GM23338 (cell line): ENCODE measurements at regions not wholly inside any gene's neighbourhood (a gene's known extent, or its start where the extent isn't known, plus 50 kb on each side); places are given as distances from the start of the nearest gene placed in this dataset.

Experiments used
- ATAC-seq: fragments of 200-7000 bp; cut with Tn5 transposase; 3 replicates; pipeline ENCODE4 v1.9.1; 2020
- DNase-seq: peaks from one replicate; pipeline ENCODE4 v3.0.0-alpha.2; 2015; ENCODE audit warnings: low spot score
- H2AFZ ChIP-seq: fragments of 200-600 bp; sonication (generic); 2 replicates; pipeline ENCODE4 v1.8.0; 2016; ENCODE audit warnings: antibody characterized with exemption, mild to moderate bottlenecking, moderate library complexity
- H3F3A ChIP-seq: fragments of 200-600 bp; sonication (generic); replicated peaks from 2 replicates; pipeline ENCODE4 v1.8.0; 2017; ENCODE audit warnings: antibody characterized with exemption, mixed run types, low read depth
- H3K27ac ChIP-seq: fragments of 200-600 bp; sonication (generic); 2 replicates; pipeline ENCODE4 v1.6.1; 2016; ENCODE audit warnings: low read depth
- H3K27me3 ChIP-seq: fragments of 200-600 bp; sonication (generic); 2 replicates; pipeline ENCODE4 v1.8.0; 2016; ENCODE audit warnings: mild to moderate bottlenecking, mixed run types, moderate library complexity; ENCODE audit not compliant: insufficient read depth
- H3K36me3 ChIP-seq: fragments of 200-600 bp; sonication (generic); 2 replicates; pipeline ENCODE4 v1.8.0; 2016; ENCODE audit warnings: mild to moderate bottlenecking; ENCODE audit not compliant: insufficient read depth
- H3K4me1 ChIP-seq: fragments of 200-600 bp; sonication (generic); 2 replicates; pipeline ENCODE4 v1.8.0; 2016; ENCODE audit warnings: mild to moderate bottlenecking, moderate library complexity; ENCODE audit not compliant: insufficient read depth
- H3K4me2 ChIP-seq: fragments of 200-600 bp; sonication (generic); 2 replicates; pipeline ENCODE4 v1.7.1; 2017; ENCODE audit warnings: mixed run types
- H3K4me3 ChIP-seq: fragments of 200-600 bp; sonication (generic); 2 replicates; pipeline ENCODE4 v1.6.1; 2016; ENCODE audit warnings: mixed run types
- H3K79me2 ChIP-seq: fragments of 200-600 bp; sonication (generic); replicated peaks from 2 replicates; pipeline ENCODE4 v1.8.0; 2017; ENCODE audit warnings: mild to moderate bottlenecking; ENCODE audit not compliant: insufficient read depth
- H3K9me2 ChIP-seq: fragments of 200-600 bp; sonication (generic); 2 replicates; pipeline ENCODE4 v1.8.0; 2017; ENCODE audit not compliant: insufficient read depth
- H4K20me1 ChIP-seq: fragments of 200-600 bp; sonication (generic); replicated peaks from 2 replicates; pipeline ENCODE4 v1.8.0; 2017; ENCODE audit warnings: mild to moderate bottlenecking; ENCODE audit not compliant: insufficient read depth
- H3K27ac Mint-ChIP-seq: 2 replicates; pipeline ENCODE4 v1.8.0; 2020; ENCODE audit warnings: inconsistent platforms, mild to moderate bottlenecking, moderate library complexity, mixed read lengths
- H3K27me3 Mint-ChIP-seq: 3 replicates; pipeline ENCODE4 v1.8.0; 2022; ENCODE audit warnings: low read depth, mild to moderate bottlenecking, moderate library complexity, mixed read lengths, inconsistent platforms; ENCODE audit not compliant: insufficient read depth, poor library complexity
- H3K36me3 Mint-ChIP-seq: 3 replicates; pipeline ENCODE4 v1.8.0; 2021; ENCODE audit warnings: low read depth, mild to moderate bottlenecking, inconsistent platforms, moderate library complexity, mixed read lengths
- H3K4me1 Mint-ChIP-seq: 3 replicates; pipeline ENCODE4 v1.8.0; 2020; ENCODE audit warnings: mild to moderate bottlenecking, inconsistent platforms, mixed read lengths
- H3K4me3 Mint-ChIP-seq: 3 replicates; pipeline ENCODE4 v1.8.0; 2021; ENCODE audit warnings: moderate library complexity, mild to moderate bottlenecking, inconsistent platforms, mixed read lengths
- H3K9me3 Mint-ChIP-seq: 3 replicates; pipeline ENCODE4 v1.8.0; 2020; ENCODE audit warnings: moderate library complexity, mild to moderate bottlenecking, inconsistent platforms, mixed read lengths
- CREB1 ChIP-seq: fragments of 250-450 bp; sonication (Bioruptor Pico); IDR thresholded peaks from 2 replicates; pipeline ENCODE4 v1.5.0; 2020; ENCODE audit warnings: low read depth, mild to moderate bottlenecking, moderate library complexity
- ETS1 ChIP-seq: IDR thresholded peaks from 2 replicates; pipeline ENCODE4 v1.6.1; 2016; ENCODE audit warnings: antibody characterized with exemption
- EZH2 ChIP-seq: fragments of 200-600 bp; sonication (generic); IDR thresholded peaks from one replicate; pipeline ENCODE4 v1.8.0; 2017; ENCODE audit warnings: antibody characterized with exemption, mild to moderate bottlenecking, low read depth; ENCODE audit not compliant: unreplicated experiment
- EZH2phosphoT487 ChIP-seq: fragments of 200-600 bp; sonication (generic); IDR thresholded peaks from one replicate; pipeline ENCODE4 v1.8.1; 2018; ENCODE audit warnings: antibody characterized with exemption; ENCODE audit not compliant: unreplicated experiment
- JUNB ChIP-seq: IDR thresholded peaks from one replicate; pipeline ENCODE4 v1.6.1; 2016; ENCODE audit warnings: antibody characterized with exemption; ENCODE audit not compliant: unreplicated experiment
- NANOG ChIP-seq: IDR thresholded peaks from 2 replicates; pipeline ENCODE4 v1.6.1; 2016; ENCODE audit warnings: antibody characterized with exemption, borderline replicate concordance
- POLR2AphosphoS5 ChIP-seq: IDR thresholded peaks from 2 replicates; pipeline ENCODE4 v1.6.1; 2016; ENCODE audit warnings: antibody characterized with exemption, low read depth
- STAT1 ChIP-seq: IDR thresholded peaks from one replicate; pipeline ENCODE4 v1.6.1; 2016; ENCODE audit warnings: antibody characterized with exemption; ENCODE audit not compliant: unreplicated experiment
- ZNF114 ChIP-seq: fragments of 250-450 bp; sonication (Bioruptor Pico); IDR thresholded peaks from 2 replicates; pipeline ENCODE4 v1.5.0; 2020; ENCODE audit warnings: mild to moderate bottlenecking, moderate library complexity
- ZNF331 ChIP-seq: fragments of 250-450 bp; sonication (Bioruptor Pico); IDR thresholded peaks from 2 replicates; pipeline ENCODE4 v1.5.0; 2020; ENCODE audit warnings: low read depth, mild to moderate bottlenecking, moderate library complexity
- ZNF462 ChIP-seq: fragments of 250-450 bp; sonication (Bioruptor Pico); IDR thresholded peaks from 2 replicates; pipeline ENCODE4 v1.5.0; 2020; ENCODE audit warnings: mild to moderate bottlenecking, moderate library complexity
- TF ChIP-seq, protein P1 (sequence below): IDR thresholded peaks from one replicate; pipeline ENCODE4 v1.6.1; 2018; ENCODE audit warnings: antibody characterized with exemption; ENCODE audit not compliant: unreplicated experiment

GRCh38 chr7:41890631-41891274 lies 187.9 kb upstream of the INHBA start:
- H3K27me3 ChIP-seq = no peaks in the 10 kb centered on the region
- H3K4me1 Mint-ChIP-seq = peaks cover 6% of the 10 kb centered on the region; the same call in 2 of the 3 replicates
- no peak overlapping the region for H3K27ac ChIP-seq
- peaks cover under 1% of the 10 kb centered on the region for H3K27me3 Mint-ChIP-seq
- H3K36me3 Mint-ChIP-seq = no peaks in the 10 kb centered on the region
- DNase-seq = no peak
- H3K9me2 ChIP-seq = no peaks in the 10 kb centered on the region; the same call in none of the 2 replicates
- no peaks in the 10 kb centered on the region for H3F3A ChIP-seq
- H3K27ac Mint-ChIP-seq = no peak overlapping the region
- no peaks in the 10 kb centered on the region for H3K79me2 ChIP-seq
- no peaks in the 10 kb centered on the region for H4K20me1 ChIP-seq
- no peak overlapping the region for H3K4me3 Mint-ChIP-seq
- no peak overlapping the region for H2AFZ ChIP-seq
- no peaks in the 10 kb centered on the region for H3K36me3 ChIP-seq
- H3K4me2 ChIP-seq = no peak overlapping the region
- no peak for ATAC-seq
- no peak for TF ChIP-seq ETS1
- TF ChIP-seq ZNF331 = no peak
- no peak for TF ChIP-seq EZH2phosphoT487
- no peak for TF ChIP-seq POLR2AphosphoS5
- TF ChIP-seq NANOG = no peak
- no peak for TF ChIP-seq CREB1 (CRISPR knock-in tag)
- no peak for TF ChIP-seq EZH2
- TF ChIP-seq ZNF114 = no peak
- no peak for TF ChIP-seq STAT1
- TF ChIP-seq, protein P1, sequence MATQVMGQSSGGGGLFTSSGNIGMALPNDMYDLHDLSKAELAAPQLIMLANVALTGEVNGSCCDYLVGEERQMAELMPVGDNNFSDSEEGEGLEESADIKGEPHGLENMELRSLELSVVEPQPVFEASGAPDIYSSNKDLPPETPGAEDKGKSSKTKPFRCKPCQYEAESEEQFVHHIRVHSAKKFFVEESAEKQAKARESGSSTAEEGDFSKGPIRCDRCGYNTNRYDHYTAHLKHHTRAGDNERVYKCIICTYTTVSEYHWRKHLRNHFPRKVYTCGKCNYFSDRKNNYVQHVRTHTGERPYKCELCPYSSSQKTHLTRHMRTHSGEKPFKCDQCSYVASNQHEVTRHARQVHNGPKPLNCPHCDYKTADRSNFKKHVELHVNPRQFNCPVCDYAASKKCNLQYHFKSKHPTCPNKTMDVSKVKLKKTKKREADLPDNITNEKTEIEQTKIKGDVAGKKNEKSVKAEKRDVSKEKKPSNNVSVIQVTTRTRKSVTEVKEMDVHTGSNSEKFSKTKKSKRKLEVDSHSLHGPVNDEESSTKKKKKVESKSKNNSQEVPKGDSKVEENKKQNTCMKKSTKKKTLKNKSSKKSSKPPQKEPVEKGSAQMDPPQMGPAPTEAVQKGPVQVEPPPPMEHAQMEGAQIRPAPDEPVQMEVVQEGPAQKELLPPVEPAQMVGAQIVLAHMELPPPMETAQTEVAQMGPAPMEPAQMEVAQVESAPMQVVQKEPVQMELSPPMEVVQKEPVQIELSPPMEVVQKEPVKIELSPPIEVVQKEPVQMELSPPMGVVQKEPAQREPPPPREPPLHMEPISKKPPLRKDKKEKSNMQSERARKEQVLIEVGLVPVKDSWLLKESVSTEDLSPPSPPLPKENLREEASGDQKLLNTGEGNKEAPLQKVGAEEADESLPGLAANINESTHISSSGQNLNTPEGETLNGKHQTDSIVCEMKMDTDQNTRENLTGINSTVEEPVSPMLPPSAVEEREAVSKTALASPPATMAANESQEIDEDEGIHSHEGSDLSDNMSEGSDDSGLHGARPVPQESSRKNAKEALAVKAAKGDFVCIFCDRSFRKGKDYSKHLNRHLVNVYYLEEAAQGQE = no peak
- TF ChIP-seq JUNB = no peak
- H3K4me3 ChIP-seq = no peak overlapping the region
- H3K9me3 Mint-ChIP-seq = no peaks in the 10 kb centered on the region
- H3K4me1 ChIP-seq = no peaks in the 10 kb centered on the region

DNA sequence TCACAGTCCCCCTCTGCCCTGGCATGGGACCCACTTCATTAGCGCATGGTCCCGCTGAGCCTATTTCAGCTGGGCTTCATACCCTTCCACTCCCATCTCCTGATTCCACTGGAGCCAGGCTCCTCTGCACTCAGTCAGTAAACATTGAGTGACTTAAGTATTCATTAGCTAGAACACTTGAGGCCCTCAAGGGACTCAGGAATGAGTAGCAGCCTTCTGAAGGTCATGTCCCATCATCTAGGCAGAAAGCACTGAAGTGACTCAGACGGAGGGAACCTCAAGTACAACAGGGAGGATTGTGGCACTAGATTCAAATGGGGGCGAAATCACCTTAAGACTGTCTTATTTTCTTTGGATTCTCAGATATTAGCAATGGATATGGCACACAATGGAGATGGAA lies 186.6 kb upstream of the INHBA start:
- H3K36me3 Mint-ChIP-seq = no peaks in the 10 kb centered on the region
- peaks cover 6% of the 10 kb centered on the region; the same call in 2 of the 3 replicates for H3K4me1 Mint-ChIP-seq
- Histone ChIP-seq H3K4me2 (no peak overlapping the region), H3K36me3 (no peaks in the 10 kb centered on the region), H3K4me1 (no peaks in the 10 kb centered on the region), H3F3A (no peaks in the 10 kb centered on the region), H3K4me3 (no peak overlapping the region), H3K27ac (no peak overlapping the region), H3K79me2 (no peaks in the 10 kb centered on the region), H2AFZ (no peak overlapping the region; the same call in 1 of the 2 replicates), H4K20me1 (no peaks in the 10 kb centered on the region), H3K27me3 (no peaks in the 10 kb centered on the region), H3K9me2 (no peaks in the 10 kb centered on the region; the same call in none of the 2 replicates)
- no peak overlapping the region for H3K27ac Mint-ChIP-seq
- H3K4me3 Mint-ChIP-seq = no peak overlapping the region
- peaks cover 2% of the 10 kb centered on the region for H3K27me3 Mint-ChIP-seq
- ATAC-seq = no peak
- H3K9me3 Mint-ChIP-seq = no peaks in the 10 kb centered on the region
- DNase-seq = no peak
- no peak for TF ChIP-seq ZNF114
- TF ChIP-seq POLR2AphosphoS5 = no peak
- TF ChIP-seq STAT1 = no peak
- no peak for TF ChIP-seq ZNF462 (CRISPR knock-in tag)
- no peak for TF ChIP-seq JUNB
